A549 (cell line): ENCODE measurements at regions not wholly inside any gene's neighbourhood (a gene's known extent, or its start where the extent isn't known, plus 50 kb on each side); places are given as distances from the start of the nearest gene placed in this dataset.

Experiments
- ATAC-seq, 2 experiments: fragments of 200-7000 bp in 1 of 2; fragments of >200 bp in 1 of 2; cut with Nextera tagmentation in 1 of 2; cut with Tn5 transposase in 1 of 2; 3 replicates each; pipeline versions ENCODE4 v1.8.0 to v1.9.1; 2018 to 2020; ENCODE audit warnings: mild to moderate bottlenecking in 1 of 2, moderate library complexity in 1 of 2
- CTCF ChIA-PET: fragments of 300-600 bp; sonication (Branson Sonifier 250); formaldehyde crosslinking; extraction: SDS; loops from one replicate; lab custom pipeline; 2021; ENCODE audit warnings: antibody characterized with exemption, inconsistent platforms; lab: Yijun Ruan, JAX
- POLR2A ChIA-PET: fragments of 350-600 bp; formaldehyde crosslinking; extraction: SDS; loops from one replicate; lab custom pipeline; 2021; ENCODE audit warnings: antibody characterized with exemption, inconsistent platforms; lab: Yijun Ruan, JAX
- DNase-seq, 2 experiments: peaks; one replicate each; pipeline versions ENCODE4 v3.0.0 to v3.0.0-alpha.2; 2011 to 2016; ENCODE audit warnings: low read depth in 1 of 2, low spot score in 1 of 2
- FAIRE-seq: peaks from 2 replicates; lab custom pipeline; 2011; peaks lifted over from hg19 to GRCh38; lab: Jason Lieb, UNC
- H3K27ac ChIP-seq, 2 experiments: fragments of >200 bp; sonication (Bioruptor Twin); formaldehyde crosslinking; 3 replicates each; pipeline ENCODE4 v1.5.1; 2016 to 2017
- H3K4me1 ChIP-seq: fragments of >200 bp; sonication (Bioruptor Twin); formaldehyde crosslinking; 3 replicates; pipeline ENCODE4 v1.6.1; 2016
- H3K4me2 ChIP-seq: fragments of >200 bp; sonication (Bioruptor Twin); formaldehyde crosslinking; 3 replicates; pipeline ENCODE4 v1.6.1; 2016
- H3K4me3 ChIP-seq: fragments of >200 bp; sonication (Bioruptor Twin); formaldehyde crosslinking; 3 replicates; pipeline ENCODE4 v1.5.1; 2016
- H3K9me3 ChIP-seq: fragments of >200 bp; sonication (Bioruptor Twin); formaldehyde crosslinking; 3 replicates; pipeline ENCODE4 v1.6.1; 2016
- BHLHE40 ChIP-seq: IDR thresholded peaks from 2 replicates; pipeline ENCODE4 v1.6.1; 2012; ENCODE audit warnings: low read depth, low read length, inconsistent platforms
- CBX8 ChIP-seq: fragments of 200-600 bp; sonication (generic); IDR thresholded peaks from 2 replicates; pipeline ENCODE4 v1.6.1; 2016
- CEBPB ChIP-seq, 2 experiments: fragments of >200 bp in 1 of 2; sonication (Bioruptor Twin) in 1 of 2; formaldehyde crosslinking in 1 of 2; IDR thresholded peaks; 2 replicates each; pipeline ENCODE4 v1.6.1; 2012 to 2016
- EHF ChIP-seq: fragments of 250-450 bp; sonication (Bioruptor Pico); IDR thresholded peaks from 2 replicates; pipeline ENCODE4 v1.5.0; 2020; ENCODE audit warnings: mild to moderate bottlenecking
- EP300 ChIP-seq, 2 experiments: fragments of >200 bp; sonication (Bioruptor Twin); formaldehyde crosslinking; IDR thresholded peaks; 2 replicates in 1 of 2; 3 replicates in 1 of 2; pipeline ENCODE4 v1.6.1; 2016 to 2017
- FOSL2 ChIP-seq, 2 experiments: fragments of 450-650 bp in 1 of 2; fragments of >200 bp in 1 of 2; sonication (Bioruptor Twin) in 1 of 2; formaldehyde crosslinking; IDR thresholded peaks; 2 replicates each; pipeline versions ENCODE4 v1.5.0 to v1.6.1; 2016 to 2020; ENCODE audit warnings: mild to moderate bottlenecking in 1 of 2, moderate library complexity in 1 of 2
- FOXS1 ChIP-seq: fragments of 250-450 bp; sonication (Bioruptor Pico); IDR thresholded peaks from 2 replicates; pipeline ENCODE4 v1.5.0; 2020; ENCODE audit warnings: mild to moderate bottlenecking, moderate library complexity
- HEYL ChIP-seq: fragments of 250-450 bp; sonication (Bioruptor Pico); IDR thresholded peaks from 2 replicates; pipeline ENCODE4 v1.8.0; 2021; ENCODE audit warnings: mild to moderate bottlenecking, moderate library complexity
- JUNB ChIP-seq: fragments of >200 bp; sonication (Bioruptor Twin); formaldehyde crosslinking; IDR thresholded peaks from 2 replicates; pipeline ENCODE4 v1.6.1; 2016
- KDM5A ChIP-seq: fragments of 200-600 bp; sonication (generic); IDR thresholded peaks from 2 replicates; pipeline ENCODE4 v1.6.1; 2016; ENCODE audit warnings: antibody characterized with exemption, mild to moderate bottlenecking
- MAFK ChIP-seq: fragments of 450-650 bp; IDR thresholded peaks from 2 replicates; pipeline ENCODE4 v1.6.1; 2014; ENCODE audit not compliant: partially characterized antibody
- MAZ ChIP-seq: fragments of 150-350 bp; IDR thresholded peaks from 2 replicates; pipeline ENCODE4 v1.6.1; 2014; ENCODE audit warnings: antibody characterized with exemption, low read depth, low read length, borderline replicate concordance
- NFE2L2 ChIP-seq: fragments of 150-350 bp; conservative IDR thresholded peaks from 2 replicates; pipeline ENCODE4 v1.6.1; 2014; ENCODE audit warnings: low read length
- NR3C1 ChIP-seq: fragments of >200 bp; sonication (Bioruptor Twin); formaldehyde crosslinking; IDR thresholded peaks from 3 replicates; pipeline ENCODE4 v1.6.1; 2017
- PHF8 ChIP-seq: fragments of 200-600 bp; sonication (generic); IDR thresholded peaks from 2 replicates; pipeline ENCODE4 v1.6.1; 2016; ENCODE audit warnings: low read depth, mild to moderate bottlenecking, antibody characterized with exemption, moderate library complexity, borderline replicate concordance
- POLR2AphosphoS2 ChIP-seq: conservative IDR thresholded peaks from 2 replicates; pipeline ENCODE4 v1.6.1; 2012; ENCODE audit warnings: low read length, improper control_type of control experiment, inconsistent platforms
- RCOR1 ChIP-seq: fragments of 150-350 bp; IDR thresholded peaks from 2 replicates; pipeline ENCODE4 v1.6.1; 2014; ENCODE audit warnings: antibody characterized with exemption, low read length, low read depth
- RFX5 ChIP-seq: fragments of 450-650 bp; IDR thresholded peaks from 2 replicates; pipeline ENCODE4 v1.7.1; 2014; ENCODE audit warnings: antibody characterized with exemption, mild to moderate bottlenecking, moderate library complexity
- SMC3 ChIP-seq: fragments of >200 bp; sonication (Bioruptor Twin); formaldehyde crosslinking; IDR thresholded peaks from 3 replicates; pipeline ENCODE4 v1.6.1; 2018; ENCODE audit warnings: inconsistent platforms
- SREBF2 ChIP-seq: fragments of 450-650 bp; IDR thresholded peaks from 2 replicates; pipeline ENCODE4 v1.6.1; 2014; ENCODE audit warnings: mild to moderate bottlenecking, moderate library complexity
- TFCP2L1 ChIP-seq: fragments of 250-450 bp; sonication (Bioruptor Pico); IDR thresholded peaks from 2 replicates; pipeline ENCODE4 v1.5.0; 2021; ENCODE audit warnings: mild to moderate bottlenecking
- ZNF302 ChIP-seq: fragments of 250-450 bp; sonication (Bioruptor Pico); IDR thresholded peaks from 2 replicates; pipeline ENCODE4 v1.9.0; 2021; ENCODE audit warnings: inconsistent platforms, mild to moderate bottlenecking, moderate library complexity
- WGBS: methylation state at CpG from one replicate; pipeline ENCODE4 v1.1.6; 2017; ENCODE audit errors: missing lambda C conversion rate; 5-methylcytosine and 5-hydroxymethylcytosine counted together
- TF ChIP-seq, protein P1 (sequence below): fragments of >200 bp; sonication (Bioruptor Twin); formaldehyde crosslinking; IDR thresholded peaks from 2 replicates; pipeline ENCODE4 v1.6.1; 2016
- TF ChIP-seq, protein P2 (sequence below): fragments of 250-450 bp; sonication (Bioruptor Pico); IDR thresholded peaks from 2 replicates; pipeline ENCODE4 v1.5.0; 2021; ENCODE audit warnings: mild to moderate bottlenecking, moderate library complexity, borderline replicate concordance
- TF ChIP-seq, protein P3 (sequence below): IDR thresholded peaks from 2 replicates; pipeline ENCODE4 v1.6.1; 2012
- TF ChIP-seq, protein P4 (sequence below): fragments of 150-350 bp; IDR thresholded peaks from 2 replicates; pipeline ENCODE4 v1.6.1; 2014; ENCODE audit warnings: low read depth, mild to moderate bottlenecking, low read length

DNA sequence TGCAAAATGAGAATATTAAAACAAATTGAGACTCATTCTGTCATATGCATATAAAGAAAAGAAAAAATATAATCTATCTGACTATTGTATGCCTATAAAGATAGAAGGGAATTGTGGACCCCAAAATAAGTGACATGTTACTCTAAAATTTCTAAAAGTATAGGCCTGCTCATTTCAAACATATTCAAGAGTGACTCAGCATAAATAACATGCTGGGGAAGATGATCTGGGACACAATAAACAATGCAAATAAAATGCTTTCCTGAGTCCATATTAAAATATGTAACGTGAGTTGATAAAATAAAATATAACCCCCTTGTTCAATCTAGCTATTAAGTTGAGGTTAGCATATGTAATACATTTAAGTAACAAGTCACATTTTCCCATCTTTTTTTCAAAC lies 882.0 kb upstream of the EDIL3 start:
- no peak for FAIRE-seq
- CTCF ChIA-PET, result no interaction called here
- Histone ChIP-seq H3K4me3 (no peak overlapping the region), H3K4me2 (no peak overlapping the region), H3K4me1 (no peaks in the 10 kb centered on the region), H3K27ac (no peak overlapping the region), H3K9me3 (no peaks in the 10 kb centered on the region)
- POLR2A ChIA-PET, result no interaction called here
- no peak for ATAC-seq
- WGBS, result 74% methylated on average over 1 of the region's 1 CpG
- peak; percentile 68 for TF ChIP-seq MAFK
- no peak for TF ChIP-seq BHLHE40
- no peak for TF ChIP-seq TFCP2L1 (CRISPR knock-in tag)
- TF ChIP-seq CEBPB (IDR thresholded peaks at IDR 0.05), result no peak
- TF ChIP-seq RCOR1, result no peak
- no peak for TF ChIP-seq JUNB
- peak; percentile 81 for TF ChIP-seq NFE2L2
- TF ChIP-seq, protein P1, sequence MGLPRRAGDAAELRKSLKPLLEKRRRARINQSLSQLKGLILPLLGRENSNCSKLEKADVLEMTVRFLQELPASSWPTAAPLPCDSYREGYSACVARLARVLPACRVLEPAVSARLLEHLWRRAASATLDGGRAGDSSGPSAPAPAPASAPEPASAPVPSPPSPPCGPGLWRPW, result no peak
- no peak for DNase-seq

DNA sequence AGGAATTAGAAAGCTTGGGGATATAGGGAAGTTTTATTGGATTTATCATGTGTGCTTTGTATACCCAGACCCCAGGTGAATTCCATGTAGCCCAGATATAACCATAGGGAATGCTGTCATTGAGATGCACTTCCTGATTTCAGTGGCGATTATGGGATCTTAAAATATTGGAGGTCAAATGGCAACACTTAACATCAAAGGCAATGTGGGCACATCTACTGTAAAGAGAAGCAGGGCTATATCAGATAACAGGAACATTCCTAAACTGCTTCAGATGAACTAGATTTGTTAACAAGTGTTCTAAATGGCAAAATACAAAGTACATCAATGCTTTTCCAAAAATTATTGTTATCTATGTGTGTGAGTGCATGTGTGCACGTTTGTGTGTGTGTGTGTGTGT lies 883.5 kb upstream of the EDIL3 start:
- FAIRE-seq (no peak), ATAC-seq (no peak), DNase-seq (no peak)
- Histone ChIP-seq H3K4me3 (no peak overlapping the region), H3K4me1 (no peaks in the 10 kb centered on the region), H3K4me2 (no peak overlapping the region), H3K9me3 (no peaks in the 10 kb centered on the region), H3K27ac (no peak overlapping the region)
- POLR2A ChIA-PET, result no interaction called here
- CTCF ChIA-PET, result no interaction called here
- WGBS, result 33% methylated on average over 2 of the region's 2 CpGs
- TF ChIP-seq CBX8, result no peak
- TF ChIP-seq KDM5A, result no peak
- no peak for TF ChIP-seq MAZ
- no peak for TF ChIP-seq ZNF302 (CRISPR knock-in tag)
- TF ChIP-seq NR3C1, result no peak
- TF ChIP-seq FOXS1 (CRISPR knock-in tag), result no peak
- TF ChIP-seq, protein P2, sequence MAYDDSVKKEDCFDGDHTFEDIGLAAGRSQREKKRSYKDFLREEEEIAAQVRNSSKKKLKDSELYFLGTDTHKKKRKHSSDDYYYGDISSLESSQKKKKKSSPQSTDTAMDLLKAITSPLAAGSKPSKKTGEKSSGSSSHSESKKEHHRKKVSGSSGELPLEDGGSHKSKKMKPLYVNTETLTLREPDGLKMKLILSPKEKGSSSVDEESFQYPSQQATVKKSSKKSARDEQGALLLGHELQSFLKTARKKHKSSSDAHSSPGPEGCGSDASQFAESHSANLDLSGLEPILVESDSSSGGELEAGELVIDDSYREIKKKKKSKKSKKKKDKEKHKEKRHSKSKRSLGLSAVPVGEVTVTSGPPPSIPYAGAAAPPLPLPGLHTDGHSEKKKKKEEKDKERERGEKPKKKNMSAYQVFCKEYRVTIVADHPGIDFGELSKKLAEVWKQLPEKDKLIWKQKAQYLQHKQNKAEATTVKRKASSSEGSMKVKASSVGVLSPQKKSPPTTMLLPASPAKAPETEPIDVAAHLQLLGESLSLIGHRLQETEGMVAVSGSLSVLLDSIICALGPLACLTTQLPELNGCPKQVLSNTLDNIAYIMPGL (CRISPR knock-in tag), result no peak
- TF ChIP-seq SMC3, result no peak
- TF ChIP-seq NFE2L2, result no peak
- TF ChIP-seq, protein P3, sequence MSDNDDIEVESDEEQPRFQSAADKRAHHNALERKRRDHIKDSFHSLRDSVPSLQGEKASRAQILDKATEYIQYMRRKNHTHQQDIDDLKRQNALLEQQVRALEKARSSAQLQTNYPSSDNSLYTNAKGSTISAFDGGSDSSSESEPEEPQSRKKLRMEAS, result no peak
- TF ChIP-seq PHF8, result no peak
- no peak for TF ChIP-seq EP300 (IDR thresholded peaks at IDR 0.05)
- TF ChIP-seq HEYL (CRISPR knock-in tag), result no peak
- TF ChIP-seq POLR2AphosphoS2, result no peak
- TF ChIP-seq EHF (CRISPR knock-in tag), result no peak
- no peak for TF ChIP-seq SREBF2
- no peak for TF ChIP-seq FOSL2 (IDR thresholded peaks at IDR 0.05)
- TF ChIP-seq FOSL2 (CRISPR knock-in tag; IDR thresholded peaks at IDR 0.05), result no peak
- TF ChIP-seq CEBPB (IDR thresholded peaks at IDR 0.05), result no peak

DNA sequence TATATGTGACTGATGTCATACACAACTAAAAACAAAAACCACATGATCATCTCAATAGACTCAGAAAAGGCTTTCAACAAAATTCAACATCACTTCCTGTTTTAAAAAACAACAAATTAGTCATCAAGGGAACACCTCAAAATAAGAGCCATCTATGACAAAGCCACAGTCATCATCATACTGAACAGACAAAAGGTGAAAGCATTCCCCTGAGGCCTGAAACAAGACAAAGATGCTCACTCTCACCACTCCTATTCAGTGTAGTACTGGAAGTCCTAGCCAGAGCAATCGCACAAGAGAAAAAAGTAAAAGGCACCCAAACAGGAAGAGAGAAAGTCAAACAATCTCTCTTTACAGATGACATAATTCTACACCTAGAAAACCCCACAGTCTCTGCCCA lies 893.5 kb upstream of the EDIL3 start:
- FAIRE-seq (no peak), ATAC-seq (no peak), DNase-seq (no peak)
- WGBS, result 35% methylated on average over 1 of the region's 1 CpG
- Histone ChIP-seq H3K4me3 (no peak overlapping the region), H3K27ac (no peak overlapping the region), H3K9me3 (no peaks in the 10 kb centered on the region), H3K4me2 (no peak overlapping the region), H3K4me1 (no peaks in the 10 kb centered on the region)
- CTCF ChIA-PET, result no interaction called here
- TF ChIP-seq, protein P4, sequence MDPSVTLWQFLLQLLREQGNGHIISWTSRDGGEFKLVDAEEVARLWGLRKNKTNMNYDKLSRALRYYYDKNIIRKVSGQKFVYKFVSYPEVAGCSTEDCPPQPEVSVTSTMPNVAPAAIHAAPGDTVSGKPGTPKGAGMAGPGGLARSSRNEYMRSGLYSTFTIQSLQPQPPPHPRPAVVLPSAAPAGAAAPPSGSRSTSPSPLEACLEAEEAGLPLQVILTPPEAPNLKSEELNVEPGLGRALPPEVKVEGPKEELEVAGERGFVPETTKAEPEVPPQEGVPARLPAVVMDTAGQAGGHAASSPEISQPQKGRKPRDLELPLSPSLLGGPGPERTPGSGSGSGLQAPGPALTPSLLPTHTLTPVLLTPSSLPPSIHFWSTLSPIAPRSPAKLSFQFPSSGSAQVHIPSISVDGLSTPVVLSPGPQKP, result no peak
- no peak for TF ChIP-seq EP300 (IDR thresholded peaks at IDR 0.05)
- no peak for TF ChIP-seq SMC3
- TF ChIP-seq RFX5, result no peak
- TF ChIP-seq JUNB, result no peak
- TF ChIP-seq FOXS1 (CRISPR knock-in tag), result no peak
- POLR2A ChIA-PET, result no interaction called here
